ENCODE measurements at regions not wholly inside any gene's neighbourhood (a gene's known extent, or its start where the extent isn't known, plus 50 kb on each side); places are given as distances from the start of the nearest gene placed in this dataset.

- H3K4me1 Mint-ChIP-seq: peaks cover 1% of the 10 kb centered on the region
These were observed 466.6 kb downstream of the FLRT2 start for GRCh38 chr14:85996551-85996950.

GRCh38 chr14:85991156-85991555 lies 461.2 kb downstream of the FLRT2 start:
- H3K9me3 Mint-ChIP-seq: no peaks in the 10 kb centered on the region
- H3K27ac ChIP-seq (ENCODE audit: low read depth, low read length): no peak overlapping the region
- no peak overlapping the region for H3K9ac ChIP-seq (ENCODE audit: extremely low read depth, low read length, poor library complexity, severe bottlenecking)
- no peak overlapping the region for H3K4me3 Mint-ChIP-seq
- H3K27ac Mint-ChIP-seq: no peak overlapping the region
- no peak overlapping the region for H3K4me3 ChIP-seq (ENCODE audit: low read length)
- peaks cover 10% of the 10 kb centered on the region for H3K27me3 Mint-ChIP-seq (ENCODE audit: insufficient read depth)
- WGBS, 2 experiments (ENCODE audit: insufficient coverage in 1 of 2, insufficient read length in 1 of 2): 89 to 92% methylated on average over 1 to 4 of the region's 4 CpGs
- H3K36me3 ChIP-seq (ENCODE audit: control insufficient read depth, insufficient read depth, low read length): no peaks in the 10 kb centered on the region
- no peak for DNase-seq
- H3K4me1 Mint-ChIP-seq: peaks cover 10% of the 10 kb centered on the region
- H3K27me3 ChIP-seq (ENCODE audit: control insufficient read depth, insufficient read depth, low read length, poor library complexity, severe bottlenecking): peaks cover 19% of the 10 kb centered on the region
- no peak for TF ChIP-seq CTCF (conservative IDR thresholded peaks at IDR 0.05)
- no peaks in the 10 kb centered on the region for H3K9me3 ChIP-seq (ENCODE audit: control insufficient read depth, low read length)
- H3K4me1 ChIP-seq (ENCODE audit: control insufficient read depth, insufficient read depth, low read length): no peaks in the 10 kb centered on the region
- no peaks in the 10 kb centered on the region for H3K36me3 Mint-ChIP-seq (ENCODE audit: low read depth)

More at GRCh38 chr14:85996551-85996950, 466.6 kb downstream of the FLRT2 start:
- Histone ChIP-seq H3K9ac (ENCODE audit: extremely low read depth, low read length, poor library complexity, severe bottlenecking) (no peak overlapping the region), H3K9me3 (ENCODE audit: control insufficient read depth, low read length) (no peaks in the 10 kb centered on the region), H3K27me3 (ENCODE audit: control insufficient read depth, insufficient read depth, low read length, poor library complexity, severe bottlenecking) (no peaks in the 10 kb centered on the region), H3K27ac (ENCODE audit: low read depth, low read length) (no peak overlapping the region), H3K4me1 (ENCODE audit: control insufficient read depth, insufficient read depth, low read length) (no peaks in the 10 kb centered on the region), H3K36me3 (ENCODE audit: control insufficient read depth, insufficient read depth, low read length) (no peaks in the 10 kb centered on the region), H3K4me3 (ENCODE audit: low read length) (no peak overlapping the region)
- no peak overlapping the region for H3K27ac Mint-ChIP-seq
- H3K9me3 Mint-ChIP-seq: no peaks in the 10 kb centered on the region
- DNase-seq: no peak
- H3K36me3 Mint-ChIP-seq (ENCODE audit: low read depth): no peaks in the 10 kb centered on the region
- no peak overlapping the region for H3K4me3 Mint-ChIP-seq
- no peak for TF ChIP-seq CTCF (conservative IDR thresholded peaks at IDR 0.05)
- no peaks in the 10 kb centered on the region for H3K27me3 Mint-ChIP-seq (ENCODE audit: insufficient read depth)

GRCh38 chr14:85987907-85988306 lies 458.0 kb downstream of the FLRT2 start:
- no peak for TF ChIP-seq CTCF (conservative IDR thresholded peaks at IDR 0.05)
- no peak overlapping the region for H3K27ac Mint-ChIP-seq
- Histone ChIP-seq H3K36me3 (ENCODE audit: control insufficient read depth, insufficient read depth, low read length) (no peaks in the 10 kb centered on the region), H3K27me3 (ENCODE audit: control insufficient read depth, insufficient read depth, low read length, poor library complexity, severe bottlenecking) (peaks cover 19% of the 10 kb centered on the region), H3K9ac (ENCODE audit: extremely low read depth, low read length, poor library complexity, severe bottlenecking) (no peak overlapping the region), H3K4me3 (ENCODE audit: low read length) (no peak overlapping the region), H3K9me3 (ENCODE audit: control insufficient read depth, low read length) (no peaks in the 10 kb centered on the region), H3K4me1 (ENCODE audit: control insufficient read depth, insufficient read depth, low read length) (no peaks in the 10 kb centered on the region), H3K27ac (ENCODE audit: low read depth, low read length) (no peak overlapping the region)
- H3K4me1 Mint-ChIP-seq: peaks cover 10% of the 10 kb centered on the region
- no peaks in the 10 kb centered on the region for H3K36me3 Mint-ChIP-seq (ENCODE audit: low read depth)
- H3K9me3 Mint-ChIP-seq: no peaks in the 10 kb centered on the region
- no peak overlapping the region for H3K4me3 Mint-ChIP-seq
- DNase-seq: no peak
- 64 to 71% methylated on average over 3 to 5 of the region's 5 CpGs for WGBS, 2 experiments (ENCODE audit: insufficient coverage in 1 of 2, insufficient read length in 1 of 2)
- H3K27me3 Mint-ChIP-seq (ENCODE audit: insufficient read depth): peaks cover 10% of the 10 kb centered on the region

Data from endodermal cell (in vitro differentiated cells).